ENCODE measurements at regions not wholly inside any gene's neighbourhood (a gene's known extent, or its start where the extent isn't known, plus 50 kb on each side); places are given as distances from the start of the nearest gene placed in this dataset.

DNA sequence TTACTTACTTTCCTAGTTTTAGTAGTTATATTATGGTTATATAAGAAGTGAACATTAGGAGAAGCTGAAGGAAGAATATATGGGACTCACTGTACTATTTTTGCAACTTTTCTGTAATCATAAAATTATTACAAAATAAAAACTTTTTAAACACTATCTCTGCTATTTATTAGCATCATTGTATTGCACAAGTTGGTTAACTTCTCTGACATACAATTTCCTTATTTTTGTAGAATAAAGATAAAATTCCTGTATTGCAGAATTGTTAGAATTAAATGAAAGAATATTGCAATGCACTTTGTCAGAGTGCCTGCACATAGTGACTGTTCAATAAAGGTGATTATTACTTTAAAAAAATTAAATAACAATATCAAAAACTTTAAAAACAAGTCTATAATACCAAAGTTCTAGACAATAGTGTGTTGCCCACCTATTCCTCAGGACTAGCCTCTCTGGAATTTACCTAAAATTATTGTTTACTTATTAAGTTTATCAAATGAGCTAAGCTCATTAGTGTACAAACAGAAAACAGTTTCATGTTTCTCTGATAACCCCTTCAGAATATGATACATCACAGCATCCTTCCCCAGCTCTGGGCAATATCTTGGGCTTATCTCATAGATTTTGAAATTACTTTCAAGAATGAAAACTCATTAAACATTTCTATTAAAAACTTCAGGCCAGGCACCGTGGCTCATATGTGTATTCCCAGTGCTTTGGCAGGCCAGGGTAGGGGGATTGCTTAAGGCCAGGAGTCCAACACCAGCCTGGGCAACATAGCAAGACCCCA, 77.4 kb upstream of the TMPO start:
- TF ChIP-seq, protein P1, sequence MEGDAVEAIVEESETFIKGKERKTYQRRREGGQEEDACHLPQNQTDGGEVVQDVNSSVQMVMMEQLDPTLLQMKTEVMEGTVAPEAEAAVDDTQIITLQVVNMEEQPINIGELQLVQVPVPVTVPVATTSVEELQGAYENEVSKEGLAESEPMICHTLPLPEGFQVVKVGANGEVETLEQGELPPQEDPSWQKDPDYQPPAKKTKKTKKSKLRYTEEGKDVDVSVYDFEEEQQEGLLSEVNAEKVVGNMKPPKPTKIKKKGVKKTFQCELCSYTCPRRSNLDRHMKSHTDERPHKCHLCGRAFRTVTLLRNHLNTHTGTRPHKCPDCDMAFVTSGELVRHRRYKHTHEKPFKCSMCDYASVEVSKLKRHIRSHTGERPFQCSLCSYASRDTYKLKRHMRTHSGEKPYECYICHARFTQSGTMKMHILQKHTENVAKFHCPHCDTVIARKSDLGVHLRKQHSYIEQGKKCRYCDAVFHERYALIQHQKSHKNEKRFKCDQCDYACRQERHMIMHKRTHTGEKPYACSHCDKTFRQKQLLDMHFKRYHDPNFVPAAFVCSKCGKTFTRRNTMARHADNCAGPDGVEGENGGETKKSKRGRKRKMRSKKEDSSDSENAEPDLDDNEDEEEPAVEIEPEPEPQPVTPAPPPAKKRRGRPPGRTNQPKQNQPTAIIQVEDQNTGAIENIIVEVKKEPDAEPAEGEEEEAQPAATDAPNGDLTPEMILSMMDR (IDR thresholded peaks at IDR 0.05), result no peak
- no peak for TF ChIP-seq POLR2A (IDR thresholded peaks at IDR 0.05)
- no peak for TF ChIP-seq EP300 (IDR thresholded peaks at IDR 0.05)

Measured in tibial nerve (tissue), 4 donors.